ENCODE measurements at regions not wholly inside any gene's neighbourhood (a gene's known extent, or its start where the extent isn't known, plus 50 kb on each side); places are given as distances from the start of the nearest gene placed in this dataset.

GRCh38 chr3:144102421-144102820 is 130.8 kb downstream of the DIPK2A start:
- no peak overlapping the region for H3K4me3 Mint-ChIP-seq
- no peaks in the 10 kb centered on the region for H3K27me3 ChIP-seq (ENCODE audit: insufficient read depth)
- no peak overlapping the region for H2AFZ ChIP-seq
- no peak overlapping the region for H3K27ac ChIP-seq (ENCODE audit: low read depth)
- ATAC-seq (no peak), DNase-seq (ENCODE audit: low spot score) (no peak)
- no peaks in the 10 kb centered on the region for H3K79me2 ChIP-seq (replicated peaks; ENCODE audit: insufficient read depth)
- TF ChIP-seq REST (IDR thresholded peaks at IDR 0.05; ENCODE audit: unreplicated experiment) (no peak), EZH2phosphoT487 (IDR thresholded peaks at IDR 0.05; ENCODE audit: unreplicated experiment) (no peak), ETS1 (IDR thresholded peaks at IDR 0.05) (no peak), ZNF462 (CRISPR knock-in tag; IDR thresholded peaks at IDR 0.05) (no peak), ZNF114 (CRISPR knock-in tag; IDR thresholded peaks at IDR 0.05) (no peak), ZNF331 (CRISPR knock-in tag; IDR thresholded peaks at IDR 0.05; ENCODE audit: low read depth) (no peak), STAT1 (IDR thresholded peaks at IDR 0.05; ENCODE audit: unreplicated experiment) (no peak), EZH2 (IDR thresholded peaks at IDR 0.05; ENCODE audit: low read depth, unreplicated experiment) (no peak), CREB1 (CRISPR knock-in tag; IDR thresholded peaks at IDR 0.05; ENCODE audit: low read depth) (no peak), CTCF (conservative IDR thresholded peaks at IDR 0.05; ENCODE audit: low read depth in 2 of 2) (no peak), POLR2AphosphoS5 (IDR thresholded peaks at IDR 0.05; ENCODE audit: low read depth) (no peak), NANOG (IDR thresholded peaks at IDR 0.05; ENCODE audit: borderline replicate concordance) (no peak)
- no peaks in the 10 kb centered on the region for H4K20me1 ChIP-seq (replicated peaks; ENCODE audit: insufficient read depth)
- H3K4me3 ChIP-seq: no peak overlapping the region
- H3K27me3 Mint-ChIP-seq (ENCODE audit: insufficient read depth, low read depth, poor library complexity): no peaks in the 10 kb centered on the region
- H3K4me2 ChIP-seq: peak overlapping the region; percentile 23
- H3K4me1 ChIP-seq (ENCODE audit: insufficient read depth): peaks cover 21% of the 10 kb centered on the region
- no peaks in the 10 kb centered on the region; the same call in 1 of the 2 replicates for H3K9me2 ChIP-seq (ENCODE audit: insufficient read depth)
- peaks cover 32% of the 10 kb centered on the region for H3K9me3 Mint-ChIP-seq
- peak overlapping the region; percentile 16 for H3K27ac Mint-ChIP-seq
- H3K36me3 Mint-ChIP-seq (ENCODE audit: low read depth): peaks cover 30% of the 10 kb centered on the region; the same call in 2 of the 3 replicates
- peaks cover 21% of the 10 kb centered on the region; the same call in 2 of the 3 replicates for H3K4me1 Mint-ChIP-seq
- no peaks in the 10 kb centered on the region; the same call in 1 of the 2 replicates for H3K36me3 ChIP-seq (ENCODE audit: insufficient read depth)
- H3F3A ChIP-seq (replicated peaks; ENCODE audit: low read depth): no peaks in the 10 kb centered on the region
